ENCODE measurements at regions not wholly inside any gene's neighbourhood (a gene's known extent, or its start where the extent isn't known, plus 50 kb on each side); places are given as distances from the start of the nearest gene placed in this dataset.
"Not testable (repeated sequence)": the region's sequence is repeated elsewhere in the genome, so short reads cannot be mapped to it uniquely, and the experiment has no call there.

DNA sequence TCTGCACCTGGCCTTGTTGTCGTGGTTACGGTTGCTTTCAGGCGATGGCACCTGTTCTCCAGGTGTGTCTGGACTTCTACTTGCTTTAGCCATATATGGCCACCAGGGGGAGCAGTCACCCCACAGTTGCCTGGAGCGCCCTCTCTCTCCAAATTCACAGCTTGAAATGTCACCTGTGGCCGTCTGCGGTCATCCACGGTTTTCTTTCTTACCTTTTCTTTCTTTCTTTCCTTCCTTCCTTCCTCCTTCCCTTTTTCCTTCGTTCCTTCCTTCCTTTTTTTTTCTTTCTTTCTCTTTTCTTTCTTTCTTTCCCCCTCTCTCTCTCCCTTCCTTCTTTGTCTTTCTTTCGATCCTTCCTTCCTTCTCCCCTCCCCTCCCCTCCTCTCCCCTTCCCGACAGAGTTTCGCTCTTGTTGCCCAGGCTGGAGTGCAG, 150.5 kb upstream of the VKORC1L1 start:
- Histone ChIP-seq H3K4me1 (ENCODE audit: low read depth) (no peaks in the 10 kb centered on the region), H3K27ac (no peak overlapping the region), H3K27me3 (no peaks in the 10 kb centered on the region), H3K9me3 (ENCODE audit: low read depth) (no peaks in the 10 kb centered on the region), H3K36me3 (no peaks in the 10 kb centered on the region), H3K4me3 (no peak overlapping the region)
- TF ChIP-seq, protein P1, sequence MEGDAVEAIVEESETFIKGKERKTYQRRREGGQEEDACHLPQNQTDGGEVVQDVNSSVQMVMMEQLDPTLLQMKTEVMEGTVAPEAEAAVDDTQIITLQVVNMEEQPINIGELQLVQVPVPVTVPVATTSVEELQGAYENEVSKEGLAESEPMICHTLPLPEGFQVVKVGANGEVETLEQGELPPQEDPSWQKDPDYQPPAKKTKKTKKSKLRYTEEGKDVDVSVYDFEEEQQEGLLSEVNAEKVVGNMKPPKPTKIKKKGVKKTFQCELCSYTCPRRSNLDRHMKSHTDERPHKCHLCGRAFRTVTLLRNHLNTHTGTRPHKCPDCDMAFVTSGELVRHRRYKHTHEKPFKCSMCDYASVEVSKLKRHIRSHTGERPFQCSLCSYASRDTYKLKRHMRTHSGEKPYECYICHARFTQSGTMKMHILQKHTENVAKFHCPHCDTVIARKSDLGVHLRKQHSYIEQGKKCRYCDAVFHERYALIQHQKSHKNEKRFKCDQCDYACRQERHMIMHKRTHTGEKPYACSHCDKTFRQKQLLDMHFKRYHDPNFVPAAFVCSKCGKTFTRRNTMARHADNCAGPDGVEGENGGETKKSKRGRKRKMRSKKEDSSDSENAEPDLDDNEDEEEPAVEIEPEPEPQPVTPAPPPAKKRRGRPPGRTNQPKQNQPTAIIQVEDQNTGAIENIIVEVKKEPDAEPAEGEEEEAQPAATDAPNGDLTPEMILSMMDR (IDR thresholded peaks at IDR 0.05; ENCODE audit: low read depth, low read length): peak; percentile 80
- DNase-seq (ENCODE audit: low read depth in 1 of 2, low spot score in 1 of 2): peak; percentile 34 to 62

DNA sequence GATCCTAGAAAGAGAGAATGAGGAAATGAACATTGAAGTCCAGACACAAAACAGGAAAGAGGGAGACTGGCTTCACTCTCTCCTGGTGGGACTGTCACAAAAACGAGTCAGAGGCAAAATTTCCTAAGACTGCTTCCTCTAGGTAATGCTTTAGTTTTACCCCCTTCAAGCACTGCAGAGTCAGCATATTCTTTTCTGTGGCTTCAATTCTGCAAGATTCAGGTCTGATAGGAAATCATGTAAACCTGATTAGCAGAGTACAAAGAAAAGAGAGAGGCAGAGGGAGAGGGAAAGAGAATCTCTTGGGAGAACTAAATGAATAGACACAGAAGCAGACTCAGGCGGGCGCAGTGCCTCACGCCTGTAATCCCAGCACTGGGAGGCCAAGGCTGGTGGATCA, 145.7 kb upstream of the VKORC1L1 start:
- DNase-seq (ENCODE audit: low read depth in 1 of 2, low spot score in 1 of 2): not testable (repeated sequence)

DNA sequence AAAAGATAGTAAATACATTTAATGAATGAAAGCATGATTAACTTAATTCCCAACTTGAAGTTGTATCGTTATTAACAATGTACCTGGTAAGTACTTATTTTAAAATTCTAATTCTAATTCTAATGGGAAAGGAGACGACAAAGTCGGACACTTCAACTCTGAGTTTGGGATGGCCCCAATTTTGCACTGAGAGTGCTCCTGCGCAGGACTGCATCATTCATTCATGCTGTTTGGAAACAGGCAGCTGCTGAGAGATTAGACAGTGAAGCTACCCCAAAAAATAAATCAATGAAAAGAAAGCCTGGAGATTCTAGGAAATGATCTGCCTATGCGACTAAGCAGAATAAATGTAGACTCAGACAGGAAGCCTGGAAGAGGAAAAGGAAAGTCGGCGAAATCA, 141.7 kb upstream of the VKORC1L1 start:
- TF ChIP-seq, protein P1 (IDR thresholded peaks at IDR 0.05; ENCODE audit: low read depth, low read length): no peak
- Histone ChIP-seq H3K27me3 (no peaks in the 10 kb centered on the region), H3K4me3 (peak overlapping the region; percentile 21), H3K36me3 (no peaks in the 10 kb centered on the region), H3K27ac (no peak overlapping the region), H3K9me3 (ENCODE audit: low read depth) (no peaks in the 10 kb centered on the region), H3K4me1 (ENCODE audit: low read depth) (peaks cover 4% of the 10 kb centered on the region)
- no peak for DNase-seq (ENCODE audit: low read depth in 1 of 2, low spot score in 1 of 2)

More for the DNA sequence above, 145.7 kb upstream of the VKORC1L1 start:
- not testable (repeated sequence) for H3K4me1 ChIP-seq (ENCODE audit: low read depth); H3K9me3 ChIP-seq (ENCODE audit: low read depth); H3K27me3 ChIP-seq; H3K36me3 ChIP-seq; H3K27ac ChIP-seq; H3K4me3 ChIP-seq

DNA sequence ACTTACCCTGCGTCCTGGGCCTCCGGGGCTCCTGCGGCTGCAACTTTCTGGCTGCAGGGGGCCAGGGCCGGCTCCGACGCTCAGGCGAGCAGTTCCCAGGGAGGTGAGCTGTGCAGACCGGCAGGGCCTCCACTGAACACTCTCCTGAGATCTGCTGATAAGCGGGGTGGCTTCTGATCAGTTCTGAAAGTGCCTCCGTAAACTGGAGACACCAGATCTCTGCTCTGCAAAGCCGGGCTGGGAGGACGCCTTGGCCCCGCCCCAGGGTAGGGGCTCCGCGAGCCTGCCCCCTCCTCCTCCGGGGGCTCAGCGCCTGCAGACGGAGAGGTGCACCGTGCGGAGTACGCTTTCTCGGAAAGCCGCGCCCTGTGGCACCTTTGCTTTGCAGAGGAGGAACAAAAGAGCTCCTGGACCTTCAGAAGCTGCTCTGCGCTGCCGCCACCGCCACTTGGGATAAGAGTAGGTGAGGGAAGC, 141.3 kb upstream of the VKORC1L1 start:
- H3K27me3 ChIP-seq: no peaks in the 10 kb centered on the region
- H3K36me3 ChIP-seq: no peaks in the 10 kb centered on the region
- TF ChIP-seq, protein P1 (IDR thresholded peaks at IDR 0.05; ENCODE audit: low read depth, low read length): peak; percentile 42
- H3K4me1 ChIP-seq (ENCODE audit: low read depth): peaks cover 4% of the 10 kb centered on the region
- H3K27ac ChIP-seq: no peak overlapping the region
- H3K4me3 ChIP-seq: peak overlapping the region; percentile 21
- peak; percentile 38 to 64 for DNase-seq (ENCODE audit: low read depth in 1 of 2, low spot score in 1 of 2)
- no peaks in the 10 kb centered on the region for H3K9me3 ChIP-seq (ENCODE audit: low read depth)

DNA sequence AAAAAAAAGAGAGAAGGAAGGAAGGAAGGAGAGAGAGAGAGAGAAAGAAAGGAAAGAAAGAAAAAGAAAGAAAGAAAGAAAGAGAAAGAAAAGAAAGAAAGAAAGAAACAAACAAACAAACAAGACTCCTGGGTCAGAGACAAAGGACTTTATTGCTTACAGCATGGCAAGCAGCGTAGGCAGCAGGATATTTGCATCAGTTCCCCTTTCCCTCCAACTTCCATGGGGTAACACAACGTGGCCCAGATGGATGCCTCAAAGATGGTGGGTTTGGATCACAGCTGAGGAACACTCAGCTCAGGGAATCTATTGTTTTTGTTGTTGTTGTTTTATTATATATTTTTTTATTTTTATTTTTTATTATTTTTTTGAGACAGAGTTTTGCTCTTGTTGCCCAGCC, 128.5 kb upstream of the VKORC1L1 start:
- TF ChIP-seq, protein P1 (IDR thresholded peaks at IDR 0.05; ENCODE audit: low read depth, low read length): no peak

DNA sequence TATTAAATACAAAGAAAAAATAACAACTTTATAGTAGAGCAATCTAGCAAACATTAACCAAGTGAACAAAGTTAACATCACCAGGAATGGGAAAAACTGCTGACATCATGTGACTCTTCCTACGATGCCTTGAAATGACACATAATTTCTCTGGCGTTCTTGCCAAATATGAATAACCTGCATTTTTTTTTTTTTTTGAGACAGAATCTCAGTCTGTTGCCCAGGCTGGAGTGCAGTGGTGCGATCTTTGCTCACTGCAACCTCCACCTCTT, 126.5 kb upstream of the VKORC1L1 start:
- H3K4me3 ChIP-seq: no peak overlapping the region
- H3K27me3 ChIP-seq: no peaks in the 10 kb centered on the region
- H3K27ac ChIP-seq: no peak overlapping the region
- H3K36me3 ChIP-seq: no peaks in the 10 kb centered on the region
- peaks cover 4% of the 10 kb centered on the region for H3K4me1 ChIP-seq (ENCODE audit: low read depth)
- TF ChIP-seq, protein P1 (IDR thresholded peaks at IDR 0.05; ENCODE audit: low read depth, low read length): no peak
- no peaks in the 10 kb centered on the region for H3K9me3 ChIP-seq (ENCODE audit: low read depth)
- peak in 1 of 2 donors; percentile 21 for DNase-seq (ENCODE audit: low read depth in 1 of 2, low spot score in 1 of 2)

More for the DNA sequence above, 128.5 kb upstream of the VKORC1L1 start:
- H3K36me3 ChIP-seq: no peaks in the 10 kb centered on the region
- no peak overlapping the region for H3K4me3 ChIP-seq
- DNase-seq (ENCODE audit: low read depth in 1 of 2, low spot score in 1 of 2): no peak
- no peaks in the 10 kb centered on the region for H3K4me1 ChIP-seq (ENCODE audit: low read depth)
- no peak overlapping the region for H3K27ac ChIP-seq
- no peaks in the 10 kb centered on the region for H3K27me3 ChIP-seq
- H3K9me3 ChIP-seq (ENCODE audit: low read depth): no peaks in the 10 kb centered on the region
